Tibial artery (tissue), 4 donors: ENCODE measurements at regions not wholly inside any gene's neighbourhood (a gene's known extent, or its start where the extent isn't known, plus 50 kb on each side); places are given as distances from the start of the nearest gene placed in this dataset.

ENCODE experiments used
- DNase-seq, 2 donors: peaks; one replicate each; pipeline ENCODE4 v3.0.0-alpha.2; 2019
- H3K27ac ChIP-seq, 2 donors: fragments of 200-600 bp; sonication (generic) in 1 of 2; 1 replicate in 1 of 2; 2 replicates in 1 of 2; pipeline ENCODE4 v1.5.1; 2018 to 2019; ENCODE audit warnings: mild to moderate bottlenecking in 1 of 2
- H3K27me3 ChIP-seq, 2 donors: fragments of 200-600 bp; sonication (generic) in 1 of 2; one replicate each; pipeline versions ENCODE4 v1.5.1 to v1.6.0; 2016 to 2019
- H3K36me3 ChIP-seq, 3 donors: fragments of 200-600 bp; sonication (generic) in 2 of 3; one replicate each; pipeline ENCODE4 v1.5.1; 2016 to 2019; ENCODE audit warnings: mild to moderate bottlenecking in 2 of 3
- H3K4me1 ChIP-seq, 4 donors: fragments of 200-600 bp; sonication (generic) in 2 of 4; 1 replicate in 3 of 4; 2 replicates in 1 of 4; pipeline ENCODE4 v1.5.1; 2016 to 2019
- H3K4me3 ChIP-seq, 2 donors: fragments of 200-600 bp; sonication (generic) in 1 of 2; 1 replicate in 1 of 2; 2 replicates in 1 of 2; pipeline ENCODE4 v1.5.1; 2018 to 2019; ENCODE audit warnings: mild to moderate bottlenecking in 2 of 2
- H3K9me3 ChIP-seq, 3 donors: fragments of 200-600 bp; sonication (generic) in 1 of 3; one replicate each; pipeline ENCODE4 v1.5.1; 2016 to 2019
- CTCF ChIP-seq, 2 experiments: fragments of 200-600 bp in 1 of 2; fragments of 450-650 bp in 1 of 2; IDR thresholded peaks; one replicate each; pipeline ENCODE4 v1.5.1; 2017 to 2019; ENCODE audit warnings: antibody characterized with exemption in 2 of 2, mild to moderate bottlenecking in 1 of 2, moderate library complexity in 1 of 2
- intact Hi-C: fragments of 100-400 bp; cut with DNase I; formaldehyde crosslinking; loops from one replicate; pipeline ENCODE4 v1.15.0; 2023; ENCODE audit warnings: low total_unique reads

GRCh38 chr13:50205581-50205980, 190.3 kb downstream of the KCNRG start:
- Histone ChIP-seq H3K4me3 (no peak overlapping the region), H3K27me3 (no peaks in the 10 kb centered on the region), H3K27ac (no peak overlapping the region), H3K9me3 (no peaks in the 10 kb centered on the region), H3K36me3 (no peaks in the 10 kb centered on the region), H3K4me1 (peaks cover 0 to 8% (median 2%) of the 10 kb centered on the region in 4 donors)
- TF ChIP-seq CTCF (IDR thresholded peaks at IDR 0.05): no peak
- intact Hi-C loops: no loop called here
- DNase-seq: no peak

GRCh38 chr13:50208826-50209335, 193.6 kb downstream of the KCNRG start:
- H3K9me3 ChIP-seq: peaks cover 0 to 4% (median 0%) of the 10 kb centered on the region in 3 donors
- peak overlapping the region in 1 of 2 donors; percentile 18 for H3K4me3 ChIP-seq
- peaks cover 0 to 8% (median 2%) of the 10 kb centered on the region in 4 donors for H3K4me1 ChIP-seq
- no peaks in the 10 kb centered on the region for H3K36me3 ChIP-seq
- intact Hi-C loops: no loop called here
- DNase-seq: peak; percentile 49 to 69
- no peak for TF ChIP-seq CTCF (IDR thresholded peaks at IDR 0.05)
- no peak overlapping the region for H3K27ac ChIP-seq
- no peaks in the 10 kb centered on the region for H3K27me3 ChIP-seq

GRCh38 chr13:50209631-50210030, 194.4 kb downstream of the KCNRG start:
- no peak for TF ChIP-seq CTCF (IDR thresholded peaks at IDR 0.05)
- Histone ChIP-seq H3K27ac (no peak overlapping the region), H3K27me3 (no peaks in the 10 kb centered on the region), H3K36me3 (no peaks in the 10 kb centered on the region), H3K4me3 (no peak overlapping the region), H3K9me3 (peaks cover 0 to 4% (median 0%) of the 10 kb centered on the region in 3 donors), H3K4me1 (peaks cover 0 to 8% (median 2%) of the 10 kb centered on the region in 4 donors)
- DNase-seq: no peak
- intact Hi-C loops: no loop called here

GRCh38 chr13:50213526-50213925, 198.3 kb downstream of the KCNRG start:
- Histone ChIP-seq H3K36me3 (no peaks in the 10 kb centered on the region), H3K9me3 (peaks cover 0 to 10% (median 0%) of the 10 kb centered on the region in 3 donors), H3K27ac (no peak overlapping the region), H3K27me3 (no peaks in the 10 kb centered on the region), H3K4me1 (peaks cover 0 to 6% (median 2%) of the 10 kb centered on the region in 4 donors), H3K4me3 (no peak overlapping the region)
- DNase-seq: no peak
- intact Hi-C loops: no loop called here
- no peak for TF ChIP-seq CTCF (IDR thresholded peaks at IDR 0.05)

GRCh38 chr13:50214514-50214913, 199.3 kb downstream of the KCNRG start:
- Histone ChIP-seq H3K27me3 (no peaks in the 10 kb centered on the region), H3K4me1 (no peaks in the 10 kb centered on the region), H3K27ac (no peak overlapping the region), H3K9me3 (peaks cover 0 to 10% (median 0%) of the 10 kb centered on the region in 3 donors), H3K4me3 (no peak overlapping the region), H3K36me3 (no peaks in the 10 kb centered on the region)
- DNase-seq: no peak
- intact Hi-C loops: no loop called here
- TF ChIP-seq CTCF (IDR thresholded peaks at IDR 0.05): no peak

- intact Hi-C loops: no loop called here
- no peaks in the 10 kb centered on the region for H3K27me3 ChIP-seq
- no peak for TF ChIP-seq CTCF (IDR thresholded peaks at IDR 0.05)
- H3K27ac ChIP-seq: no peak overlapping the region
- H3K9me3 ChIP-seq: peaks cover 0 to 10% (median 0%) of the 10 kb centered on the region in 3 donors
- no peaks in the 10 kb centered on the region for H3K4me1 ChIP-seq
- no peaks in the 10 kb centered on the region for H3K36me3 ChIP-seq
- DNase-seq: no peak
- no peak overlapping the region for H3K4me3 ChIP-seq
Observed at GRCh38 chr13:50215399-50215798, 200.2 kb downstream of the KCNRG start.
